SK-N-SH (cell line): ENCODE measurements at regions not wholly inside any gene's neighbourhood (a gene's known extent, or its start where the extent isn't known, plus 50 kb on each side); places are given as distances from the start of the nearest gene placed in this dataset.

Experiments
- CTCF ChIA-PET: fragments of 300-600, 350-600 bp; formaldehyde crosslinking; extraction: SDS; loops from one replicate; lab custom pipeline; 2021; lab: Yijun Ruan, JAX
- POLR2A ChIA-PET: fragments of 350-600 bp; sonication (Branson Sonifier 250); formaldehyde crosslinking; extraction: SDS; loops from one replicate; lab custom pipeline; 2020; ENCODE audit warnings: antibody characterized with exemption, inconsistent platforms; lab: Yijun Ruan, JAX
- DNase-seq: peaks from one replicate; pipeline ENCODE4 v3.0.0; 2012
- H2AFZ ChIP-seq: fragments of 200-600 bp; sonication (generic); 2 replicates; pipeline ENCODE4 v1.8.1; 2016; ENCODE audit warnings: antibody characterized with exemption, mild to moderate bottlenecking, low read depth
- H3F3A ChIP-seq: fragments of 200-600 bp; sonication (generic); replicated peaks from 2 replicates; pipeline ENCODE3; 2016; ENCODE audit warnings: antibody characterized with exemption, mild to moderate bottlenecking; ENCODE audit not compliant: insufficient read depth
- H3K27ac ChIP-seq, 2 experiments: fragments of 200-500 bp in 1 of 2; fragments of 200-600 bp in 1 of 2; sonication (Bioruptor generic) in 1 of 2; sonication (generic), shearing (Covaris generic) in 1 of 2; 2 replicates each; pipeline versions ENCODE4 v1.5.1 to v1.6.1; 2014 to 2016; ENCODE audit warnings: low read depth in 2 of 2, inconsistent platforms in 1 of 2, low read length in 1 of 2, mild to moderate bottlenecking in 1 of 2, mixed read lengths in 1 of 2
- H3K27me3 ChIP-seq: fragments of 200-600 bp; sonication (generic), shearing (Covaris generic); 2 replicates; pipeline ENCODE4 v1.6.1; 2016; ENCODE audit warnings: mixed run types; ENCODE audit not compliant: insufficient read depth
- H3K36me3 ChIP-seq, 2 experiments: fragments of 200-500 bp in 1 of 2; fragments of 200-600 bp in 1 of 2; sonication (Bioruptor generic) in 1 of 2; sonication (generic) in 1 of 2; replicated peaks in 1 of 2; 2 replicates each; pipeline versions ENCODE3 to v1.5.1; 2014 to 2016; ENCODE audit warnings: low read length in 1 of 2, mild to moderate bottlenecking in 1 of 2; ENCODE audit not compliant: insufficient read depth in 2 of 2, control insufficient read depth in 1 of 2
- H3K4me1 ChIP-seq, 2 experiments: fragments of 200-500 bp in 1 of 2; fragments of 200-600 bp in 1 of 2; sonication (Bioruptor generic) in 1 of 2; sonication (generic), shearing (Covaris generic) in 1 of 2; 2 replicates each; pipeline versions ENCODE4 v1.5.1 to v1.6.1; 2014 to 2016; ENCODE audit warnings: low read depth in 1 of 2, low read length in 1 of 2, mixed run types in 1 of 2; ENCODE audit not compliant: insufficient read depth in 2 of 2, control insufficient read depth in 1 of 2
- H3K4me2 ChIP-seq: fragments of 200-600 bp; sonication (generic), shearing (Covaris generic); 2 replicates; pipeline ENCODE4 v1.6.1; 2017; ENCODE audit warnings: mixed run types
- H3K4me3 ChIP-seq, 2 experiments: fragments of 200-500 bp in 1 of 2; fragments of 200-600 bp in 1 of 2; sonication (Bioruptor generic) in 1 of 2; sonication (generic), shearing (Covaris generic) in 1 of 2; 2 replicates each; pipeline versions ENCODE4 v1.5.1 to v1.8.1; 2014 to 2016; ENCODE audit warnings: low read depth in 2 of 2, inconsistent platforms in 1 of 2, low read length in 1 of 2, mild to moderate bottlenecking in 1 of 2, mixed read lengths in 1 of 2, moderate library complexity in 1 of 2
- H3K79me2 ChIP-seq: fragments of 200-600 bp; sonication (generic); 2 replicates; pipeline ENCODE4 v1.8.1; 2017; ENCODE audit warnings: mild to moderate bottlenecking; ENCODE audit not compliant: insufficient read depth
- H3K9ac ChIP-seq: fragments of 200-600 bp; sonication (generic); 2 replicates; pipeline ENCODE4 v1.6.1; 2017; ENCODE audit warnings: mixed run types
- H3K9me2 ChIP-seq: fragments of 200-600 bp; sonication (generic); 2 replicates; pipeline ENCODE4 v1.6.1; 2017; ENCODE audit warnings: mixed run types
- H3K9me3 ChIP-seq: fragments of 200-600 bp; sonication (generic); 2 replicates; pipeline ENCODE4 v1.6.1; 2017; ENCODE audit warnings: mixed run types, mild to moderate bottlenecking, moderate library complexity
- H4K20me1 ChIP-seq: fragments of 200-600 bp; sonication (generic); 2 replicates; pipeline ENCODE4 v1.6.1; 2017; ENCODE audit warnings: mild to moderate bottlenecking, mixed run types; ENCODE audit not compliant: insufficient read depth
- FOXM1 ChIP-seq: IDR thresholded peaks from 2 replicates; pipeline ENCODE4 v1.4.0; 2012; ENCODE audit warnings: low read depth, mild to moderate bottlenecking
- MXI1 ChIP-seq: IDR thresholded peaks from 2 replicates; pipeline ENCODE4 v1.6.1; 2012; ENCODE audit warnings: mild to moderate bottlenecking, low read depth, low read length, improper control_type of control experiment
- NFIC ChIP-seq: IDR thresholded peaks from 2 replicates; pipeline ENCODE4 v1.4.0; 2012; ENCODE audit warnings: borderline replicate concordance
- NRF1 ChIP-seq: IDR thresholded peaks from 2 replicates; pipeline ENCODE4 v1.6.1; 2012; ENCODE audit warnings: low read depth, mild to moderate bottlenecking, low read length
- RFX5 ChIP-seq: IDR thresholded peaks from 2 replicates; pipeline ENCODE4 v1.6.1; 2012; ENCODE audit warnings: mild to moderate bottlenecking, improper control_type of control experiment, low read length
- SIN3A ChIP-seq: IDR thresholded peaks from 2 replicates; pipeline ENCODE4 v1.6.1; 2012; ENCODE audit warnings: low read depth, mild to moderate bottlenecking, low read length, moderate library complexity, borderline replicate concordance
- SMC3 ChIP-seq: IDR thresholded peaks from 2 replicates; pipeline ENCODE4 v1.6.1; 2012; ENCODE audit warnings: low read depth, low read length, improper control_type of control experiment
- TAF1 ChIP-seq: IDR thresholded peaks from 2 replicates; pipeline ENCODE4 v1.6.1; 2012; ENCODE audit warnings: low read depth, mild to moderate bottlenecking, low read length, moderate library complexity, borderline replicate concordance
- TCF12 ChIP-seq: IDR thresholded peaks from 2 replicates; pipeline ENCODE4 v1.4.0; 2012
- ZBTB33 ChIP-seq: IDR thresholded peaks from 2 replicates; pipeline ENCODE4 v1.4.0; 2012; ENCODE audit warnings: low read depth, borderline replicate concordance
- WGBS: methylation state at CpG from one replicate; pipeline ENCODE4 v1.1.6; 2017; ENCODE audit warnings: low lambda C conversion rate; 5-methylcytosine and 5-hydroxymethylcytosine counted together
- TF ChIP-seq, protein P1 (sequence below): IDR thresholded peaks from 2 replicates; pipeline ENCODE4; 2012
- TF ChIP-seq, protein P2 (sequence below): fragments of 150-350 bp; IDR thresholded peaks from 2 replicates; pipeline ENCODE4 v1.6.1; 2016; ENCODE audit warnings: mild to moderate bottlenecking, low read depth, low read length
- TF ChIP-seq, protein P3 (sequence below): IDR thresholded peaks from 2 replicates; pipeline ENCODE4 v1.4.0; 2012; ENCODE audit warnings: low read depth

- H3K9ac ChIP-seq: no peak overlapping the region
- no peaks in the 10 kb centered on the region for H3K79me2 ChIP-seq
- H3K9me3 ChIP-seq: peaks cover 5% of the 10 kb centered on the region; the same call in 1 of the 2 replicates
- no peak overlapping the region for H3K4me3 ChIP-seq
- no peak overlapping the region for H3K4me2 ChIP-seq
- POLR2A ChIA-PET: no interaction called here
- WGBS: 13% methylated on average over 2 of the region's 2 CpGs
- no peak overlapping the region for H2AFZ ChIP-seq
- DNase-seq: no peak
- no peaks in the 10 kb centered on the region for H3K4me1 ChIP-seq
- H3K36me3 ChIP-seq: no peaks in the 10 kb centered on the region
- no peak for TF ChIP-seq TAF1
- TF ChIP-seq NFIC: no peak
- TF ChIP-seq, protein P1, sequence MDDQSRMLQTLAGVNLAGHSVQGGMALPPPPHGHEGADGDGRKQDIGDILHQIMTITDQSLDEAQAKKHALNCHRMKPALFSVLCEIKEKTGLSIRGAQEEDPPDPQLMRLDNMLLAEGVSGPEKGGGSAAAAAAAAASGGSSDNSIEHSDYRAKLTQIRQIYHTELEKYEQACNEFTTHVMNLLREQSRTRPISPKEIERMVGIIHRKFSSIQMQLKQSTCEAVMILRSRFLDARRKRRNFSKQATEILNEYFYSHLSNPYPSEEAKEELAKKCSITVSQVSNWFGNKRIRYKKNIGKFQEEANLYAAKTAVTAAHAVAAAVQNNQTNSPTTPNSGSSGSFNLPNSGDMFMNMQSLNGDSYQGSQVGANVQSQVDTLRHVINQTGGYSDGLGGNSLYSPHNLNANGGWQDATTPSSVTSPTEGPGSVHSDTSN: no peak
- no peak for TF ChIP-seq FOXM1
- TF ChIP-seq, protein P2, sequence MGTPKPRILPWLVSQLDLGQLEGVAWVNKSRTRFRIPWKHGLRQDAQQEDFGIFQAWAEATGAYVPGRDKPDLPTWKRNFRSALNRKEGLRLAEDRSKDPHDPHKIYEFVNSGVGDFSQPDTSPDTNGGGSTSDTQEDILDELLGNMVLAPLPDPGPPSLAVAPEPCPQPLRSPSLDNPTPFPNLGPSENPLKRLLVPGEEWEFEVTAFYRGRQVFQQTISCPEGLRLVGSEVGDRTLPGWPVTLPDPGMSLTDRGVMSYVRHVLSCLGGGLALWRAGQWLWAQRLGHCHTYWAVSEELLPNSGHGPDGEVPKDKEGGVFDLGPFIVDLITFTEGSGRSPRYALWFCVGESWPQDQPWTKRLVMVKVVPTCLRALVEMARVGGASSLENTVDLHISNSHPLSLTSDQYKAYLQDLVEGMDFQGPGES: no peak
- no peak for TF ChIP-seq MXI1
- no peak for TF ChIP-seq RFX5
- TF ChIP-seq ZBTB33: no peak
- TF ChIP-seq SMC3: no peak
- TF ChIP-seq, protein P3, sequence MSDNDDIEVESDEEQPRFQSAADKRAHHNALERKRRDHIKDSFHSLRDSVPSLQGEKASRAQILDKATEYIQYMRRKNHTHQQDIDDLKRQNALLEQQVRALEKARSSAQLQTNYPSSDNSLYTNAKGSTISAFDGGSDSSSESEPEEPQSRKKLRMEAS: no peak
- no peaks in the 10 kb centered on the region for H3K9me2 ChIP-seq
- CTCF ChIA-PET: no interaction called here
- H3K27me3 ChIP-seq: no peaks in the 10 kb centered on the region
- H3K27ac ChIP-seq: no peak overlapping the region
- no peaks in the 10 kb centered on the region for H3F3A ChIP-seq
- H4K20me1 ChIP-seq: no peaks in the 10 kb centered on the region
Observed at GRCh38 chr14:81767266-81767995, 233.8 kb upstream of the SEL1L start.

- Histone ChIP-seq H3K36me3 (no peaks in the 10 kb centered on the region), H3K4me3 (no peak overlapping the region), H3K9me3 (peaks cover 5% of the 10 kb centered on the region; the same call in 1 of the 2 replicates), H3K9me2 (no peaks in the 10 kb centered on the region), H4K20me1 (no peaks in the 10 kb centered on the region), H3F3A (no peaks in the 10 kb centered on the region), H3K27me3 (no peaks in the 10 kb centered on the region), H3K9ac (no peak overlapping the region), H3K27ac (no peak overlapping the region), H2AFZ (no peak overlapping the region), H3K4me2 (no peak overlapping the region), H3K79me2 (no peaks in the 10 kb centered on the region), H3K4me1 (no peaks in the 10 kb centered on the region)
- no peak for TF ChIP-seq SIN3A
- TF ChIP-seq TCF12: no peak
- TF ChIP-seq, protein P1: no peak
- TF ChIP-seq NRF1: no peak
- ChIA-PET POLR2A (no interaction called here), CTCF (interaction anchor here (1.3 kb wide), 1 partner anchor 142 kb away, joined by 3 read pairs; no protein-coding TSS in a partner anchor)
- no peak for DNase-seq
Observed at GRCh38 chr14:81771651-81772275, 238.1 kb upstream of the SEL1L start.
